ENCODE measurements at regions not wholly inside any gene's neighbourhood (a gene's known extent, or its start where the extent isn't known, plus 50 kb on each side); places are given as distances from the start of the nearest gene placed in this dataset.

DNA sequence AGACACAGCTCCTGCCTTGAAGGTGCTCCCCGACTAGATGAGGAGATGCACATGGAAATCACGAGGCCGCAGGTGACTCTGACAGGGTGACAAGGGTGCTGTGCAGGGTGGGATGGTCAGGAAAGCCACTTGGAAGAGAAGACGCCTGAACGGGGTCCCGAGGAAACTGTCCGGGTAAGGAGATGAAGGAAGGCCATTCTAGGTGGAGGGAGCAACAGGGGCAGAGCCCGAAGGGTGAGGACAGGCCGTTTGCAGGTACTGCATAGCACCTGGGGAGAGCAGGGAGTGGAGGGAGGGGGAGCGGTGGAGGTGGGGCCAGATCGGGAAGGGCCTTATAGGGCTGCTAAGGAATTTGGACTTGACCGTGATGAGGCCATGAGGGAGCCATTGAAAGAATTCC, 105.6 kb upstream of the DLG1 start:
- no peak for TF ChIP-seq EZH2 (IDR thresholded peaks at IDR 0.05; ENCODE audit: borderline replicate concordance, insufficient read depth, low read depth, low read length, poor library complexity, severe bottlenecking)
- TF ChIP-seq, protein P1, sequence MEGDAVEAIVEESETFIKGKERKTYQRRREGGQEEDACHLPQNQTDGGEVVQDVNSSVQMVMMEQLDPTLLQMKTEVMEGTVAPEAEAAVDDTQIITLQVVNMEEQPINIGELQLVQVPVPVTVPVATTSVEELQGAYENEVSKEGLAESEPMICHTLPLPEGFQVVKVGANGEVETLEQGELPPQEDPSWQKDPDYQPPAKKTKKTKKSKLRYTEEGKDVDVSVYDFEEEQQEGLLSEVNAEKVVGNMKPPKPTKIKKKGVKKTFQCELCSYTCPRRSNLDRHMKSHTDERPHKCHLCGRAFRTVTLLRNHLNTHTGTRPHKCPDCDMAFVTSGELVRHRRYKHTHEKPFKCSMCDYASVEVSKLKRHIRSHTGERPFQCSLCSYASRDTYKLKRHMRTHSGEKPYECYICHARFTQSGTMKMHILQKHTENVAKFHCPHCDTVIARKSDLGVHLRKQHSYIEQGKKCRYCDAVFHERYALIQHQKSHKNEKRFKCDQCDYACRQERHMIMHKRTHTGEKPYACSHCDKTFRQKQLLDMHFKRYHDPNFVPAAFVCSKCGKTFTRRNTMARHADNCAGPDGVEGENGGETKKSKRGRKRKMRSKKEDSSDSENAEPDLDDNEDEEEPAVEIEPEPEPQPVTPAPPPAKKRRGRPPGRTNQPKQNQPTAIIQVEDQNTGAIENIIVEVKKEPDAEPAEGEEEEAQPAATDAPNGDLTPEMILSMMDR (IDR thresholded peaks at IDR 0.05), result no peak

All from B cell (primary cell).